GM18868 (cell line): ENCODE measurements at regions not wholly inside any gene's neighbourhood (a gene's known extent, or its start where the extent isn't known, plus 50 kb on each side); places are given as distances from the start of the nearest gene placed in this dataset.

Source experiments
- ATAC-seq: cut with Tn5 transposase; IDR thresholded peaks from one replicate; pipeline ENCODE4 v1.9.1; 2021; ENCODE audit warnings: mild to moderate bottlenecking, moderate library complexity; ENCODE audit not compliant: unreplicated experiment

DNA sequence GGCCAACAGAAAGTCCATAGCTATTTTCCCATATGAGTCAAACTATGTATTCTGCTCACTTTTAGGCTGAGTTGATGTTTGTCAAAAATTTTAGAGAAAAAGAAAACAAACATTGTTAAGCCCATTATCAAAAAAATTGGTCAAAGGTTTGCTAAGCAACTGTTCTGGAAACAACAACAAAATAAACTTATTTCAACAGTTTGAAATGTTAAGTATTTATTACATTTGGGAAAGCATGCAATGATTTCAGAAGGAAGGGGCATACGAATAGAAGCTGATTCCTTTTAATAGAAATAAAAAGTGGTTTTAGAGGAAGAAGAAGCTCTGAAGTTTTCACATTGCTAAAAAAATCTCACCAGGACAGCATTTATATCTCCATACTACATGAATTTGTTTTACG lies 1837.5 kb upstream of the CELF4 start:
- ATAC-seq = no peak

DNA sequence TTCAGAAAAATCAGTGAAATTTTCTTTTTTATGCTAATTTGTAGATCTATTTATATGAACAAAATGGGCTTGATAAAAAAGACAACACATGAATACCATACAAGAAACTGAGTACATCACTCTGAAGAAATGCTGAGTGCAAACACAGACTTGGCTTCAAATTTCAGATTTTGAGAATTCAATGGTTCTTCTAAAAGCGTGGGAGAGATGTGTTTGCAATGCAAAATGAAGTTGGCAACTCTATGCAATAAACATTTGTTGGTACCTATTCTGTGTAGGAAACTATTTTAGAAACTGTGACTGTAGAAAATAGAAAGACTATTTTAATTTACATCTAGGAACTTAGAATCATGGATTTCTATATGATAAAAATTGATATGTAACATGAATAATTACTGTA lies 1834.1 kb upstream of the CELF4 start:
- ATAC-seq = no peak

DNA sequence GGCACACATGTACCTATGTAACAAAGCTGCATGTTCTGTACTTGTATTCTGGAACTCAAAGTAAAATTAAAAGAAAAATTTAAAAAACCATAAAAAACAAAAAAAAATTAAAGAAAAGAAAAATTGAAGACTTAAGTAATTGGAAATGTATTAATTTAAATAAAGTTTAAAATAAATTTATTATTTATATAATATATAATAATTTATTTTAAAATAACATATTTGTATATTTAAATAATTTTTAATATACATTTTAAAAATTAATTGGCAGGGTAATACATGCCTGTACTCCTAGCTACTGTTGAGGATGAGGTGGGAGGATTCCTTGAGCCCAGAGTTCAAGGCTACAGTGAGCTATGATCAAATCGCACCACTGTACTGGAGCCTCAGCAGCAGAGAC lies 1830.6 kb upstream of the CELF4 start:
- ATAC-seq = no peak

DNA sequence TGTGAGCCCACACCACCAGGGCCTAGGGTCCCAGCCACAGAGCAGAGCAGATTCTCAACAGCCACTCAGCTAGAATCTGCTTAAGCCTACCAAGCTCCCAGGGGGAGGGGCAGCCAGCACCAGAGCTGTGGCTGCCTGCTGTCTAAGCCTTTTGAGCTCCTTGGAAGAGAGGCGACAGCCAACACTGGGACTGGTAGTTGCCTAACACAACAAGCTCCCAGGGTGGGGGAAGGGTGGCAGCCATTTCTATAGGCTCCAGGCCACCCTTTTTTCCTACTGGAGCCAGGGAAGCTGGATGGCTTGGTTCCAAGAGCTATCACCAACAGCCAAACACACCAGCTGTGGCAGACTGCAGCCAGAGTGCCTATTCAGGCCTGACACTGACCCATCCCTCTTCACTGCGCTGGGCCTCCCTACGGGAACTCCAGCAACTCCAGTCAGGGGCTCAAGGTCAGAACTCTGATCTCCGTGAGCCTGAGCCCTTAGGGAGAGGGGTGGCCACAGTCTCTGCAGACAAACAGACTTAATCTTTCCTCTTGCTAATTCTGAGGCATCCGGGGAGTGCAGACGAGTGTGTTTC lies 1824.3 kb upstream of the CELF4 start:
- no peak for ATAC-seq

DNA sequence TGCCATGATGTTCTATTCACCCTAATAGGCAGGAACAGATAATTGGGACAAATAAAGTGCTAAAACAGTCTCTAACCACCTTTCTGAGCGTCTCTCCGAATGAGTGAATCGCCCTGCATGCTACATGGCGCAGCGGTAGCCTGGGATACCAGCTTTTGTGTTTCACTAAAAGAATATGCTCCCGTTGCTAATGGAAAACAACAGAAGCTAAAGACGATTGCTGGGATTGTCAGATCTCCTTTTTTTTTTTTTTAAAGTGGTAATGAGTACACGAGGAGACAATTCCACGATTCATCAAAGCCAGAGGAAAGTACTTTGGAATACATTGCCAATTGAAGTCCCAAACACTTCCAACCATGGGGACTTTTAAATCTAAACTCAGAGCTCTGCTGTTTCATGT lies 1815.3 kb upstream of the CELF4 start:
- ATAC-seq = no peak

DNA sequence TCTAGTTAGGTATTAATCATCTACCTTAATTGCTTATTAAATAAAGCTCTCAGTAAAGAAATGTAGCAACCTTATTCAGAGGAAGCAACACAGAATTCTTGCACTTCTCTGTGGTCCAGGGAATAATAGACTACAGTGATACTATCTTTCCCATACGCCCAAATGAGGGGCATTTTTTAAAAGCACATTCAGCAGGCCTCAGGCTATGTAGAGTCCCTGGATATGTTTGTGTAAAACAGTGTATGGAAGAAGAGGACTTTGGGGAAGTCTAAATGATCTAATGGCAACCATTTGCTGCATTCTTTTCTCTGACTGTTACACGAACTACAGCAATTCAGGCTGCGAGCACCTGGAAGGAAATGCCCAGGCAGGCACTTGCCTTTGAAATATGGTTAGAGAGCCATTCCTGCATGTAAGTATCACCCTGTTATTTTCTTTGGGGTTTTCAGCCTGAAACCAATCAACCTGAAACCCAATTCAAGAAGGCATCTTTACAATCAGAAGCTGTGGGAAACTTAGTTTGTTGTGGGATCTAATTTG lies 1814.7 kb upstream of the CELF4 start:
- no peak for ATAC-seq

DNA sequence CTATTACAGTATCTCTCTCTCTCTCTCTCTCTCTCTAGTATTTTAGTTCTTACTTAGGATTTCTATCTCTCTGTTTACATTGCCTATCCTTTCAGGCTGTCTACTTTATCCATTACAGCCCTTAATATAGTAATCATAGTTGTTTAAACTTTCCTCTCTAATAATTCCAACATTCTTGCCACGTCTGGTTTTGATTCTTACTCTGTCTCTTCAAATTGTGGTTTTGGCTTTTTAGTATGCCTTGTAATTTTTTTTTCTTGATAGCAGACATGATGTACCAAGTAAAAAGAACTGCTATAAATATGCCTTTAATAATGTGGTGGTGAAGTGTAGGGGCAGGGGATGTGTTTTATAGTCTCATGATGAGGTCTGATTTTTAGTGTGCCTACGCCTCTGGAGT lies 1809.5 kb upstream of the CELF4 start:
- no peak for ATAC-seq

DNA sequence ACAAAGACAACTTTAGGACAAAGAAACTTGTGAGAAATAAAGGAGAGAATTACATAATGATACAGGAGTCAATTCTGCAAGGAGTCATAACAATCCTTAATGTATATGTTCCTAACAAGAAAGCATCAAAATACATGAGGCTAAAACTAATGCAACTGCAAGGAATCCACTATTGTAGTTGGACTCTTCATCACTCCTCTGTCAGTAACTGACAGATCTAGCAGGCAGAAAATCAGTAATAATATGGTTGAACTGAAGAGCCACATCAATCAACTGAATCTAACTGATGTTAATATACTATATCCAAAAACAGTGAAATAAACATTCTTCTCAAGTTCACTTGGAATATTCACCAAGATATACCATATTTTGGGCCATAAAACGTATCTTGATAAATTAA lies 1806.4 kb upstream of the CELF4 start:
- no peak for ATAC-seq

DNA sequence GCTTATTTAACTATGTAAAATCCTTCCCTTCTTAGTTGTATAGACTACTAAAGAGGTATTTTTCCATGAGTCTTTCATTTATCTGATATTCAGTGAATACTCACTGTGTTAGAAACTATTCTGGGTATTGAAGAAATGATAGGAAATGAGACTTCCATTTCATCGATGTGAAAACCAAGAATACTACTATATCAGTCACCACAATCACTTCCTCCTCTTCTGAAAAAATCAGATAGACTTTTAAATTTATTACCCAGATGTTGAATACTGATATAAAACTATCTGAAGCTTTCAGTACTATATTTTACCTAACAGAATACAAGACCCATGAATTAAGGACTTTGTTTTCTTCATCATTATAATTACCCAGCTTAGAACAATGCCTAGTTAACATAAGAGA lies 1801.1 kb upstream of the CELF4 start:
- no peak for ATAC-seq

DNA sequence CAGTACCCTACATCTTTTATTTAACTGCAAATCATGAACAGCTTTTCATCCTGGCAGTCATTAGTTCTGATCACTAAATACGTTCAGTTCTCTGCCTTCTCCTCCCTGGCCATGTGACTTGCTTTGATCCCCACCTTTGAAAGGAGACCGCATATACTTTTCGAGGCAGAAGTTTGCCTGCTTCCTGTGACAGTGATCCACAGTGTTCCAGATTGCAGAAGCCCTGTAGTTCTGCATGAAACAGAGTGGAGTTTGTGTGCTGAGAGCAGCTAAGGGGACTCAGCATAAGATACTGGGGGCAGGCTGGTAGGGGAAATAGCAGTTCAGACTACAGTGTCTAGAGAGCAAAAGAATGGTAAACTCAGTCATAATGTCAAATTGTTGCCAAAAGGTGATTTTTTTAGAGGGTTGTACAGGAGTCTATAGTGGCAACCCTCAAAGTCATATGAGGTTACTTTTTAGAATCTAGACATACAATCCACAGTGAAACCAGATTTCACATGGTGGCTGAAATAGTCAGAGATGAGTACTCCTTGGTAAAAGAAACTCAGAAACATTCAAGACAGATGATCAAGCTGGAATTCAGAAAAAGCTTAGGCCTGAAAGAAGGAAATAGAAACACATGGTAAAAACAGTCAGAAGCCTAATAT lies 1800.4 kb upstream of the CELF4 start:
- no peak for ATAC-seq

DNA sequence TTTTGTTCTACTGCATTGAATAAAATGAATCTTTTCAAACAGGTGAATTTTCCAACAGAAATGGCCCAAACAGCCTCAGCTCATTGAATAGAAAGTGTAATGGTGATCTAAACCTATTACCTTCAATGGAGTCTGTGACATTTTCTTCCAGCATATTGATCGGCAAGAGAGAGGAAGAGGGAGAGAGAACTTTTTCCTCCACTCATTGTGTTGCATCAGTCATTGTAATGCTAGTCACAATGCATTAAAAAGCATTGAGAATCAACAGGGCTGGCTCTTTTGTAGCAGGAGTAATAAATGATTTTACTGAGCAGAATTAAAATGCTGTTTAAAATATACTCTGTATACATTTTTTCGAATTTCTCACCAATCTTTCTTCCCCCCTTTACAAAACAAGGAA lies 1794.5 kb upstream of the CELF4 start:
- ATAC-seq = no peak

DNA sequence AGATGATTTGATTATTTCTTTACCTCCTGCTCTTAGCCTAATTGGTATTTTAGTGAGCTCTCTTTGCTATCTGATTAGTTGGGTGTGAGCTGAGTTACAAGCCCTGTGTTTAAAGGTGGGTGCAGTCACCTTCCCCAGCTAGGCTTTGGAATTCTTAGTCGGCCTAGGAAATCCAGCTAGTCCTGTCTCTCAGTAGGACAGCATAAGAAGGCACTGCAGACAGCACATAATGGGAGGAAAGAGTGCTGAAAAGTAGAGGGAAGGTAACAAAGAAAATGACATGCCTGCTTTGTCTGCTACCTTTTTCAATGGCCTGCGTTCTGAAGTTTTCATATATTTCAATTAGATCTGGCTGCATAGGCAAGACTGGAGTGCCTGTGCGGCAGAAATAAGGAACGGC lies 1794.0 kb upstream of the CELF4 start:
- ATAC-seq = no peak

DNA sequence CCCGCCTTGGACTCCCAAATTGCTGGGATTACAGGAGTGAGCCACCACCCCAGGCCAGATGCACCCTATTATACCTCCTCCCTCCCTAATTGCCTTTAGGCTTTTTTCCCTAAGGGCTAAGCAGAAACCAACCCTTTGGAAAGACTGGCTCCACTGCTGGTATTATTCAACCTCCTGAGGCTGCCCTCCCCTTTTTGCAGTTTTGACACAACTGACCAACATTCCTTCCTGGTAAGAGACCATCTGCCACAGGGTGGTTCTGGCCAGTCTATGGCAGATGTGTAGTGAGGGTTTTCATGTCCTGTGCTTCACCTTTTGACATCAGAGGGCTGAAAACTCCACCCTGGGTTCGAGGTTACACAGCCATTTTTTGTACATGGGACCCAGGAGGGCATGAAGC lies 1785.3 kb upstream of the CELF4 start:
- no peak for ATAC-seq

DNA sequence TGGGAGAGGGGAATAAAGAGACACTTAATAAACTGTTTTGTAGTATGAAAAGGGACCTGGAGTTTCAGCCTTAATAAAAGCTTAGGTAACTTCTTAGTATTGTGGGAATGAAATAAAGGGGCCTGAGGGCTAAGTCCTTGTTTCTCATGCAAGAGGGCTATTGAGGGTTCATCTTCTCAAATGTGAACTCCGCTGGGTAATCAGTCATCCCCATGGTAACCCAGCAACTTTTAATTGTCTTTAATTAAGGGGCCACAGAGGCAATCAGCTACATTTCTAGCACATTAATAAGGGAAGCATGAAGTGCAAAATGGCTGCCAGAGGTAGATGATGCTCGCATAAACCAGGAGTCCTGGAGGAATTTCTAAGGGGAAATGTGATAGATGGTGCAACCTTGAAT lies 1784.2 kb upstream of the CELF4 start:
- no peak for ATAC-seq

DNA sequence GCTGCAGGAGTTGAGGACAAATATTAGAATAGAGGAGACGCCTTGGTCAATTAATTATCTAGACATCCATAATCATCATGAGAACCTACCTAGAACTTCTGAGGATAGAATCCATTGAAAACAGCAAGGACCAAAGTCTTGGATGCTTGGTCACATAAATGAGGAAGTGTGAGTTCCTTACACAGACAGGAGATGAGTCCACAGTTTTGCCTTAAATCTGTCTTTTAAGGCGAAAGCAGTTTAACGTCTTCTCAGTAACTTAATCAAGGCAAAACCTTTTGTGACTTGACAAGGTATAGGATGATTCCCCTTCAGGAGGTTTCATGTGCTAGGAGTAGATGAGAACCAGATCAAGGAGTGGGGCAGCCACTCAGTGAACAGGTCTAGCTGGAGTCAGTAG lies 1783.2 kb upstream of the CELF4 start:
- no peak for ATAC-seq

DNA sequence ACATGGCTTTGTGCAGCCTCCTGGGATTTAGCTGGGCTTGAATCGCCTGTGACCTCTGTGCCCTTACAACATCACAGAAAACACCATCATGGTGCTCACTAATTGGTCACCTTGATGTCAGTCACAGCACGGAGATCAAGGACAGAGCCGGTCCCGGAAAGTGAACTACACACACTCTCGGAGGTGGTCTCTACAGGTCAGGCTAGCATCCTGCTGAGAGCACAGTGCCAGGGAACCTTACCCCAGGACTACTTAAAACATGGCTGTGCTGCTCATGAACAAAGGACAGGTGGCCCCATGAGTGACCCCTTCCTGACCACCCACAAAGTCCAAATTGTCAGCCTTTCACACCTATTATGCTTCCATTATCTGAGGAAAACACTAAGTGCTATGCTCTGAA lies 1782.1 kb upstream of the CELF4 start:
- no peak for ATAC-seq

DNA sequence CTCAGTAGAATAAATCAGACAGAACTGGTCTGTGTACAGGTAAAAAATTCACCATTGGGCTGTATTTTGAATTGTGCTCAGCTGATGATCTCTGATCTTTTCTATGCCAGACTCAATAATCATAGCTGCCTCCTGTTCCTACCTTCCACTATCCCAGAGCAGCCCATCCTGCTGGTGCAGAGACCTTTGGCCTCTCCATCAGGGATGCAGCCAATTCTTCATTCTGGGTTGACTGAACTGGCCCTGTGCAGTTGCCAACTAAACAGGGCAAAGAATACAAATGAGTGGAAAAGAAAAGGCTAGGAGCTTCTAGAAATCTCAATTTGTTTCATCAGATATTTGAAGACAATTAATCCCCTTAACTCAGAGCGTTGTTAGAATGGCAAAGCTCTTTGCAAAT lies 1781.3 kb upstream of the CELF4 start:
- no peak for ATAC-seq

DNA sequence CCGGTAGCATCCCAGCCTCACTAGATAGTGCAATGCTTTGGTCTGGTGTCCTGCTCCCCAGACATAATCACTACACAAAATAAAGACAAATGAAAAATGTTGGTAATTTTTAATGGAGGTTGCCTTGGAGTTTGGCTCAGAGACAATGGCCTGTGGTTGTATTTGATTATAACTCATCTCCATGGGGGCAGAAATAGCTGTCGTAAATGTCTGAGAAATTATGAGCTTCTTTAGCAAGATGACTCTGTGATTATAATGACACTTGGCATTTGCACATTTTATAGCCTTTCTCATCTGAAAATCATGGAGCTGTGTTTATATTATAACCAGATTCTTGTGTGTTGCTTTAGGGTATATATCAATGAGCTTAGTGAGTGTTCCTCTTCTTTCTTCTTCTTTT lies 1779.7 kb upstream of the CELF4 start:
- ATAC-seq = no peak

DNA sequence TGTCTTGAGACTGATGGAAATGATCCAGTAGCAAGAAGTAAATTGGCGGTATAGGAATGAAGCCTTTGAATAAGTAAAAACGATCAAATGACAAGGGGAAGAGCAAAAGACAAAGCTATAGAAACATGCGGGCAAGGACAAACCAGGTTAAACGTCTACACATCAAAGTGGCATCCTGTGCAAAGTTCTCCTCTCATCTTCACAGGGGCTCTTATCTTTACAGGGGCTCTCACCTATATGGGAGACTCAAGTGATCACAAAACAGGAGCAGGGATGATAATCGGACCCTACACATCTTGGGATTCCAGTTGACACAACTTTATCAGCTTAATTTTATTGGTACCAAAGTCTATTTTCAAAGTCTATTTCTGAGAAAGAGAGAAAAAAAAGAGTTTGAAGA lies 1778.9 kb upstream of the CELF4 start:
- no peak for ATAC-seq

DNA sequence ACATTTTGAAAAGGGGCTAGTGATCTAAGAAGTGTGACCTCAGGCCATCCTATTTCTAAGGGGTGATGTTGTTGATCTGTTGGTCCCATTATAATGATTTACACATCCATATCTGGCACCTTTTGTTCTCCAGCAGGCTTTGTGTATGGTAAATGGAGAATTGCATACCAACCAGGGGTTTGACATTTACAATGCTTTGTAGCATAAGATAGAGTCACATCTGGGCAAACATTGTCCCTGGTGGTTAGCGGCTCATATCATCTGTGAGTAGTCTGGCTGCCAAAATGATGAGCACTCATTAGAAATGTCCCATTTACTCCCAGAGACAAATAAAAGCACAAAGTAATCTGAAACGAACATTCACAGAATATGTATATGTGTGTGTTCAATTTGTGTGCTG lies 1775.5 kb upstream of the CELF4 start:
- no peak for ATAC-seq

DNA sequence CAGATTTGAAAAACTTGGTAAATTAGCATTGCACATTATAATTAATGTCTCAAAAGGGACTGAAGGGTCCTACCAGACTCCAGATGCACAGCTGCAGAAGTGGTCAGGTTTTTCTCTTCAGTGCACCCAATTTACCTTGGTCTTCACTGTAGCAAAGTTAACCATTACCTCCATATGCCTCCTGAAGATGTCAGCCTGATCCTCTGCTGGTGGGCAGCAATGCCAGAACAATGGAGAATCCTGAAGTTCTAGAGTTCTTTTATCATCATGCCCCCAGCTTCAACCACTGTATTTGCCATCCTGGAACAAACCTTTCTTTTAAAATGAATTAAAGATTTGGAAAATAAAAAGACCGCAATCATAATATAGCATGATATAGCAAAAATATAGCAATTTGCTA lies 1774.8 kb upstream of the CELF4 start:
- ATAC-seq = no peak

DNA sequence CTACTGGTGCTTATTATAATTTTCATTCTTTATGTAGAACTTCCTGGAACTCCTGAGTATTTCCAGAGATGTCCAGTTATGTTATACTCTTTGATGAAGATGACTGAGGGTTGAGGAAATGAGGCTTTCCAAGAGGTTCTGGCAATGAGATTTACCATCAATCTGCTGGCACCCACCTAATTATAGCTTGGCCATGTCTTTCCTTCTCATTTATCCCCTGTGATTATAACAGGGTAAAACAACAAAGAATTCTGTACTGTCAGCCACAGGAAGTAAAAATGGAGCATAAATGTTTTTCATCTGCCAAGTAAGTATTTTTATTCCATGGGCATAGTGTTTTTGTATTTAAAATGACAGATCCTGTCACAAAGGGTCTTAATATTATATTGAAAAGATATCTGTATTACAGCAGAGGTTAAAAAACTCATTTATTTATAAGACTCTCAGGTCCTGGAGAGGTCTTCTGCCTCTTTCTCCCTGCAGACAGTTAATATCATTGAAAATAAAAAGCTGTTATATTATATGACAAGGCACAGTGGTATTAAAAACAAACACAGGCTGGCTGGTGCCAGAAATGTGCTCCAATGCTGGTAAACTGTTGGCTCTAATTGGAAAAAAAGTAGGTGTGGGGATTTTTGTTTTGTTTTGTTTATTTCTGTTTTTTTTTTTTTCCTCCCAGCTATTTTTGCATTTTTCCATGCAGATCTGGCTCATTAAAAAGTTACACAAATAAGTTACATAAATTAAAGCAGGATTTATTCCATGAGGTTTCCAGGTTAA lies 1764.1 kb upstream of the CELF4 start:
- ATAC-seq = no peak
